GM21576 (cell line): ENCODE measurements at regions not wholly inside any gene's neighbourhood (a gene's known extent, or its start where the extent isn't known, plus 50 kb on each side); places are given as distances from the start of the nearest gene placed in this dataset.

Experiments
- ATAC-seq: cut with Tn5 transposase; IDR thresholded peaks from one replicate; pipeline ENCODE4 v1.9.1; 2021; ENCODE audit warnings: mild to moderate bottlenecking, moderate library complexity; ENCODE audit not compliant: unreplicated experiment

GRCh38 chr5:31137676-31138075 is 55.8 kb upstream of the CDH6 start:
- no peak for ATAC-seq

- no peak for ATAC-seq
These were observed 57.9 kb upstream of the CDH6 start for GRCh38 chr5:31135542-31135941.

DNA sequence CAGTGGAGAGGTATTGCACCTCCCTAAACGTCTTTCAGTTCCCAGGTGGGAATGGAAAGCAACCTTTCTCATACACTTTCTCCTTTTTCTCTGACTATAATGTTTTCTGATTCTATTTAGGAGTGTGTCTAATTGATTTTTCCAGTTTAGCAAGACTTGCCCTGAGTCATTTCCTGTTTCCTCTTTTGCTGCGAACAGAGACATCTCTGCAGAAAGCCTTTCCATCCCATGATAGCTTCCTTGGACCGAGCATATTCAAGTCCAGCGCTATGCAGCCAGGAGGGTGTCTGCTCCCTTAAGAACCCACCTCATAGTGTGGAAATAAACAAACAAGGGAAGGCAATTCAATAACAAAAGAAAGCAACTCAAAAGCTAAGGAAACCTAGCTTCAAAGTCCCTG is 60.0 kb upstream of the CDH6 start:
- no peak for ATAC-seq

GRCh38 chr5:31131381-31131891 is 62.0 kb upstream of the CDH6 start:
- ATAC-seq: no peak

DNA sequence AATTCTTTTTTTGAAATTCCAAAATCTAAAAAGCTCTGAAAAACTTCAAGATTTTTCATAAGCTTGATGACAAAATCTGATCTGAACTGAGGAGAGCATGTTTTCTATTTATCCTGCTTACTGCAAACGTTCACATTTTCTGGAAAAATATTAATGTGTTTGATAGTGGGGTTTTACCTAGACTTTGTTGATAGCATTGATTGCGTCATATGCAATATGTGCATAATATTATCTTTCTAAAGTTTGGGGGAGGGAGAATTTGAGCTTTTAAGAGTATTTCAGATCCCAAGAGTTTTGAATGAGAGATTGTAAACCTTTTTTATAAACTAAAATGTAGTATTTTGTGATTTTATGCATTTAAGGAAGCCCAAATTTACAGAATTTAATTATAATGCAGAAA is 62.8 kb upstream of the CDH6 start:
- no peak for ATAC-seq

DNA sequence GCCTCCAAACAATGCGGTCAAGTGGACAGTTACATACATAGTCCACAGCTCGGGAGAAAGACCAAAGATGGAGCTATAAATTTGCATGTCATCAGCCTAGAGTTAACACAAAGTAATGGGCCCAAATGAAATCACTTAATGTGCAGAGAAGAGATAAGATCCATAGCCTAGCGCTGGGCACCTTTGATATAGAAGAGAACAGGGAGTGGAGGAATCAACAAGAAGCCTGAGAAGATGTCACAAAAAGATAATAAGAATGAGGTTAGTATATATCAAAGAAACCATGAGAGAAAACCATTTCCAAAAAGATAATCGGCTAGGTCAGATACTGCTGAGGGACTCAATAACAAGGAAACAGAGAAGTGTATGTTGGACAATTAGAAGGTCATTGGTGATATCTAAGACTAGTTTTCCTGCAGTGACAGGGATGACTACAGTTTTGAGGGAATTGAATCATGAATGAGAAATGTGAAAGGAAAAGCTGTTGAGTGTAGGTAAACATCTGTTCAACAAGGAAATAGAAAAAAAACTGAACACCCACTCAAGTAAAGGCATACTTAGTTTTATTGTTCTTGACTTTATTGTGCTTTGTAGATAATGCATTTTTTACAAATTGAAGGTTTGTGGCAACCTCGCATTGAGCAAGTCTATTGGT is 68.7 kb upstream of the CDH6 start:
- no peak for ATAC-seq

DNA sequence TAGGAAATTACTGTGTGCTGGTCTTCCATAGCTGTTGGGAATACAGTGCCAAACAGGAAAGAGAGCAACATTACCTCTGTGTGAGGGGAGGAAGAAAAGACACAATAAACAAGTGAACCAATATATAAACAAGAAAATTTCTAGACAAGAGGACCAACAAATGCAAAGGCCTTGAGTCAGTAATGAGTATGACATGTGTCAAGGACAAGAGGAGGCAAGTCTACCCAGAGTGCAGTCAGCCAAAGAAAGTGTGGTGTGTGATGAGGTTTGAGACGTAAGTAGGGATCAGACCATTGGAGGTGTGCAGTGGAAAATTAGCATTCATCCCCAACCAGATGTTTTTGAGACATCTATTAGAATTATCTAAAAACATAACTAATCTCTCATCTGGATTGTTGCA is 69.5 kb upstream of the CDH6 start:
- ATAC-seq: no peak

DNA sequence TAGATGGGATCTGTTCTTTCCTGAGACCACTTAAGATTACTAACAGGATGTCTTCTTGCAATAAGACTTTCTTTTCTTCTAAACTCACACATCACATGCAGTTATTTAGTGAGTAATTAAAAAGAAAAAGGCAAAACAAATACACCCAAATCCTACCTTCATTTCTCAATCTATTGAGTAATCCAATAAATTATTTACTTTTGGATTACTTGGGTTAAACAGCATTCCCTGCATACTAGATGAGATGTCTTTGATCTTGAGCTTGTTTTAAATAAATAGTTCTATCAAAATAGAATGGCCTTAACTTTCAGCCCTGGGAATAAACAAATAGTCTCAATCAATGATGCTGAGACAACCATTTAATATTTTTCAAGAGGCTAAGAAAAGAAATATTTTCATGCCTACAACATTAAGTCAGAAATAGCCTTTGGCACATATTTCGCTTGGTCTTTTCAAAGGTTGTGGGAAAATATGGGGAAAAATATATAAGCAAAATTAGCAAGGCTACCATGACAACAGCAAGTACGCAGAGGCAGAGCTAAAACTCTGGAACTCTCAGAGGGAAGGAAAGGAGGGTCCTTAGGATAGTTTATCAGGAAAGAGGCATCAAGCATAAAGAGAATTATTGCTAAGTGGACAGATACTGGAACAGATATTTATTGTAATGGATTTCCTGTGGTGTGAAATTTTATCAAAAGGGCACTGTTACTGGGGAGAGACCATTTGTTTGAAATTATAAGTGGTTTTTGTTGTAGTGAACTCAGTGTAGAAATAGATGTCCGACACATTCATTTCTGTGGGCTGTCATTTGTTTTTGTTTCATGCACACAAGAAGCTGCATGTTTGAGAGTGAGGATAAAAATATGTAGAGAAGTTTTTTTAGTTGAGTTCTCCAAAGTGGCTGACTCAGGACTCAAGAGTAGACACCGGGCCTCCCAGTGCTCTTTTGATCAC is 70.2 kb upstream of the CDH6 start:
- ATAC-seq: no peak

GRCh38 chr5:31121224-31121623 is 72.3 kb upstream of the CDH6 start:
- ATAC-seq: no peak

DNA sequence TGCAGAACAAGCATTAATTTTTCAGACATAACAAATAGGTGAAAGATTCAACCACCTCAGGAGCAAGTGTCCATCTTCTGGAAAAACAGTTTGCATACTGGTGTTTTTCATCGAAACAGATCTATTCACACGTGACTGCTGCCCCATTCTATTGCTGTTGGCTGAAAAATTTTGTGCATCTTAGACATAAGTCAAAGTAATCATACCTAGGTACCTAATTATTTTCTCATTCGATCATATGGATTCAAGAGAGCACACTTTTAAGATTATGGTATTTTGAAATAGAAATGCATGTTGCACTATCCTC is 72.9 kb upstream of the CDH6 start:
- ATAC-seq: no peak

DNA sequence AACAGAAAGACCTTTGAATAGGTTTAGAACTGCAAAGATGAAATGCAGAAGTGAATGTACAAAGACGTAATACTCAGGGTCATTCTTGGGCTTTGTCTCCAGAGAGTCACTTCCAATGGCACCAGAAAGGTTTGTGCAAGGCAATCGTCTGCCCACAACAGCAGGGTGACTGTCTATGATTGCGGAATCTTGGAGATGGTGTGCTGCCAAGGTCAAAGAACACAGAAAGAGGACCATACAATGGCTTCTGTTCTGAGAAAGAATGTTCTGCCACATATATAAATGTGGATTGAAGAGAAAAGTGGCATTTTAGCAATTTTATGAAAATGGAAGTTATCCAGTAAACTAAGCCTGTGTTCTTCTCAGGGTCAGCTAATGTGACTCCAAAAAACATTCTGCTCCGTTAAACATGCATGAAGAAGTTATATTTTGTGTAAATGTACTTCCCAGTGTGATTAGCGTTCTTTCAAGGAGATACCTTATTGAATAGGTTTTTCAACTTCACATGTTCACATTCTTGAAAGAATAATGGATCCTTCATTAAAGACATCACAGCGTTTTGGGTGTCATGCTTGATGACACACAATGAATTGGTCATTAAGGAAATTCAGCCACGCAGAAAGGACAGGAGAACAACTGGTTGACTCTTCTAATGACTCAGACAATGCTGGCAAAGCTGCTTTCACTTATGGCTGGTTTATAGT is 73.4 kb upstream of the CDH6 start:
- no peak for ATAC-seq

GRCh38 chr5:31116466-31117031 is 76.9 kb upstream of the CDH6 start:
- ATAC-seq: no peak

- ATAC-seq: no peak
These were observed 78.7 kb upstream of the CDH6 start for GRCh38 chr5:31114817-31115216.

DNA sequence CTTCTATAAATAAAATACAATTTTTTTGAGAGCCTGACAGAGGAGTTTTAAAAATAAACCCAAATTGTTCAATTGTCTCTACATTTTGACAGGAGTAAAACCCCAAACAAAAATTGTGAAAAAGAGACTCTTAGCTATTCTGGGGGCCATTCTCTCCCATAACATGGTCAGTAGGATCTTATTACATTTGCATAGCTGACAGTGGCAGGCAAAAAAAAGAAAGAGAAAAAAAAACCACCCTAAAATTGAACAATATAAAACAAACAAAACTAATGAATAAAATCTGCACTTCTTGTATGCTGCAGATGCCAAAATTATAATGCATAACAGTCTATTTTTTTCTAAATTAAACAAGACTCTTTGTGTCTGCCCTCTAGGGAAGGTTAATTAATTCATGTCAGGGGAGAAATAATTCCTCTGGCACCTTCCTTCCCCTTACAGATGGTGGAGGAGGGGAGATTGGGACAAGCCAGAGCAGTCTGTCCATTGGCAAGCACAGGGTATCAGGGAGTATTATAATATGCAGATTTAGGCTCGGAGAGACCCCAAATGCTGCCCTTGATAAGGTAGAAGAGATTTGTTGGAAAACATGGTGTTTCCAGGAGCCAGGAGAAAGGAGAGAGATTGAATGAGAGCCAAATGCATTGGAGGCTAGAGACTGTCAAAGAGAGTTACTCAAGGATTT is 79.7 kb upstream of the CDH6 start:
- no peak for ATAC-seq

GRCh38 chr5:31113101-31113500 is 80.4 kb upstream of the CDH6 start:
- no peak for ATAC-seq

GRCh38 chr5:31107091-31107518 is 86.4 kb upstream of the CDH6 start:
- no peak for ATAC-seq

DNA sequence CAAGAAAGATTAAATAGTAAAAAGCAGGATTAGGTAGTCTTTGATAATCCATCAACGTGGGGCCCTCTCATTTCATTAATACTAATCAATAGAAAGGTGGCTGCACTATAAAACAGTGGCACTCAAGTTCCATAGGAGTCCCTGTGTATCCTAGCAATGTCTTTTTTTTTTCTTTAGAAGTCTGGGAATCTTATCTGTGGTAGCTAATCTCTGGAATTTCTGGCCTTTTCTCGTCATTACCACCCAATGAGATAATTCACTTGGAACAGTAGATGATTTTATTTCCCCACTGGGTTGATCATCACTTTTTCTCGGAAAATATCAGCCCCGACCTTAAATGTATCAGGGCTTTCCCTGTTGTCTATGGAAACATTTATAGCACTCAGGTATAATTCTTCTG is 86.8 kb upstream of the CDH6 start:
- ATAC-seq: no peak

DNA sequence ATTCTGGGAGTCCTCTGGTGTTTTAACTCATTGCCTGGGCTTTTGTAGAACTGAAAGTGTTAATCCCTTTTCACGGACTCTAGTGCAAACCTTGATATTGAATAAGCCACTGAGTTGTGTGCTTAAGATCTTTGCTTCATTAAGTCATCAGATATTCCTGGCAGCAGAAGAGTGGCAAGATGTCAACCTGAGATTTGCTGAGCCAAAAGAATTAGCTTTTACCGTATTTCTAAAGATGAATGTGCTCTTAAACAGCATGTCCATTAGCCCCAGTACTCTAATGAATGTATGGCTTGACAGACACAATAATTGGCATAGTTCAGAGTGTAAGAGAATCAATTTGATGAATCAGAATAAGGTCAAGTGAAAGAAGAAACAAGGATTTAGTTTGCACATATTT is 87.2 kb upstream of the CDH6 start:
- no peak for ATAC-seq

DNA sequence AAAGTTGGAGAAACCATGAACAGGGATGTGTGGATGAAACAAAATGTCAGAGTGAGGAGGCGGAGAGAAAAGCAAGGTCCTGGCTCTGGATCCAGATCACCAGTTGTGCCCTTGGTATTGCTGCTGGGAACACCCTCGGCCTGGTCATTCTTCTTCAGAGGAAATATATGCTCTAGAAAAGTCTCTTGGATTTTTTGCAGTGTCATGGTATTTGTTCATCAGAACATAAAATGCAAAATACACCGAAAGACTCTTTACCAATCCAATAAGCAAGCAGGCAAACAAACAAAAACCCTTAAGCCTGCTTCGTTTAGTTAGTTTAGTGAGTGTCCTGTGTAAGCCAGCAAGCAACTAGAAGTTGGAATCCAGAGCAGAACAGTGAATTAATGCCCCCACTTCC is 88.7 kb upstream of the CDH6 start:
- ATAC-seq: no peak

- ATAC-seq: no peak
These were observed 92.6 kb upstream of the CDH6 start for GRCh38 chr5:31100781-31101310.
